GM12864 (cell line): ENCODE measurements at regions not wholly inside any gene's neighbourhood (a gene's known extent, or its start where the extent isn't known, plus 50 kb on each side); places are given as distances from the start of the nearest gene placed in this dataset.

Experiments used
- DNase-seq: peaks from one replicate; pipeline ENCODE4 v3.0.0-alpha.2; 2011; ENCODE audit warnings: low read depth
- H3K4me3 ChIP-seq: 2 replicates; pipeline ENCODE4 v1.5.1; 2011; ENCODE audit warnings: mild to moderate bottlenecking, low read depth, low read length, control low read depth
- CTCF ChIP-seq: IDR thresholded peaks from 2 replicates; pipeline ENCODE4 v1.5.1; 2011; ENCODE audit warnings: low read depth, mild to moderate bottlenecking, moderate library complexity, low read length, control low read depth, inconsistent platforms; ENCODE audit errors: missing control alignments

GRCh38 chr2:118403658-118404451 is 315.6 kb downstream of the INSIG2 start:
- H3K4me3 ChIP-seq: no peak overlapping the region
- no peak for DNase-seq
- TF ChIP-seq CTCF: no peak

- no peak overlapping the region for H3K4me3 ChIP-seq
- no peak for TF ChIP-seq CTCF
- DNase-seq: no peak
These were observed 300.5 kb downstream of the INSIG2 start for GRCh38 chr2:118388771-118389170.

- TF ChIP-seq CTCF: no peak
- no peak for DNase-seq
- no peak overlapping the region for H3K4me3 ChIP-seq
These were observed 299.2 kb downstream of the INSIG2 start for GRCh38 chr2:118387509-118387908.

- H3K4me3 ChIP-seq: no peak overlapping the region
- no peak for DNase-seq
- no peak for TF ChIP-seq CTCF
These were observed 298.5 kb downstream of the INSIG2 start for GRCh38 chr2:118386641-118387302.

- TF ChIP-seq CTCF: no peak
- H3K4me3 ChIP-seq: no peak overlapping the region
- no peak for DNase-seq
These were observed 292.8 kb downstream of the INSIG2 start for GRCh38 chr2:118380915-118381653.

GRCh38 chr2:118375907-118376485 is 287.7 kb downstream of the INSIG2 start:
- TF ChIP-seq CTCF: no peak
- no peak overlapping the region for H3K4me3 ChIP-seq
- DNase-seq: no peak
